Vagina (tissue), 2 donors: ENCODE measurements at regions not wholly inside any gene's neighbourhood (a gene's known extent, or its start where the extent isn't known, plus 50 kb on each side); places are given as distances from the start of the nearest gene placed in this dataset.

Experiments used
- POLR2A ChIP-seq, 2 donors: fragments of 450-650 bp; IDR thresholded peaks; one replicate each; pipeline ENCODE4 v1.6.1; 2017; ENCODE audit warnings: antibody characterized with exemption in 2 of 2, mild to moderate bottlenecking in 2 of 2, moderate library complexity in 2 of 2
- POLR2AphosphoS5 ChIP-seq, 2 donors: sonication (generic); formaldehyde crosslinking; IDR thresholded peaks; one replicate each; pipeline ENCODE4 v1.9.0; 2017; ENCODE audit warnings: antibody characterized with exemption in 2 of 2, mild to moderate bottlenecking in 2 of 2, low read depth in 1 of 2; ENCODE audit not compliant: insufficient read depth in 1 of 2
- TF ChIP-seq, protein P1 (sequence below), 3 experiments: fragments of 450-650 bp in 2 of 3; fragments of 200-600 bp in 1 of 3; sonication (generic) in 1 of 3; IDR thresholded peaks; one replicate each; pipeline ENCODE4 v1.5.1; 2017 to 2019; ENCODE audit warnings: antibody characterized with exemption in 3 of 3, mild to moderate bottlenecking in 2 of 3, moderate library complexity in 2 of 3

DNA sequence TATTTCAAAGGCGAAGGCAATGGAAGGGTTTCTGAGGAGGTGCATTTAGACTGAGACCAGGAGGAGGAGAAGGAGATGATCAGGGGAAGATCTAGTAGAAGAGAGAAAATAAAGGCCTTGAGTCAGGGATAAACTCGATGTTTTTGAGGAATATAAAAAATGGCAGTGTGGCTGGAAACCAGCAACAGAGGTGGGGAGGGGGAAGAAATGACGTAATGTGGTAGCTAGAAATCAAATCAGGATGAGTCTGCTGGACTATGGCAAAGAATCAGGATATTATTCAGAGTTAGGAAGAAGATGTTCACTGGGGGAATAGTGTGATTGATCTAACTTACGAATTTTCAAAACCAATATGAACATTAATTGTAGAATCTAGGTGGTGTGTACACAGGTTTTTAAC, 1673.9 kb upstream of the WWC1 start:
- TF ChIP-seq POLR2AphosphoS5 (IDR thresholded peaks at IDR 0.05; ENCODE audit: insufficient read depth in 1 of 2, low read depth in 1 of 2) = no peak
- no peak for TF ChIP-seq POLR2A (IDR thresholded peaks at IDR 0.05)
- TF ChIP-seq, protein P1, sequence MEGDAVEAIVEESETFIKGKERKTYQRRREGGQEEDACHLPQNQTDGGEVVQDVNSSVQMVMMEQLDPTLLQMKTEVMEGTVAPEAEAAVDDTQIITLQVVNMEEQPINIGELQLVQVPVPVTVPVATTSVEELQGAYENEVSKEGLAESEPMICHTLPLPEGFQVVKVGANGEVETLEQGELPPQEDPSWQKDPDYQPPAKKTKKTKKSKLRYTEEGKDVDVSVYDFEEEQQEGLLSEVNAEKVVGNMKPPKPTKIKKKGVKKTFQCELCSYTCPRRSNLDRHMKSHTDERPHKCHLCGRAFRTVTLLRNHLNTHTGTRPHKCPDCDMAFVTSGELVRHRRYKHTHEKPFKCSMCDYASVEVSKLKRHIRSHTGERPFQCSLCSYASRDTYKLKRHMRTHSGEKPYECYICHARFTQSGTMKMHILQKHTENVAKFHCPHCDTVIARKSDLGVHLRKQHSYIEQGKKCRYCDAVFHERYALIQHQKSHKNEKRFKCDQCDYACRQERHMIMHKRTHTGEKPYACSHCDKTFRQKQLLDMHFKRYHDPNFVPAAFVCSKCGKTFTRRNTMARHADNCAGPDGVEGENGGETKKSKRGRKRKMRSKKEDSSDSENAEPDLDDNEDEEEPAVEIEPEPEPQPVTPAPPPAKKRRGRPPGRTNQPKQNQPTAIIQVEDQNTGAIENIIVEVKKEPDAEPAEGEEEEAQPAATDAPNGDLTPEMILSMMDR (IDR thresholded peaks at IDR 0.05) = no peak
